ENCODE measurements at regions not wholly inside any gene's neighbourhood (a gene's known extent, or its start where the extent isn't known, plus 50 kb on each side); places are given as distances from the start of the nearest gene placed in this dataset.

DNA sequence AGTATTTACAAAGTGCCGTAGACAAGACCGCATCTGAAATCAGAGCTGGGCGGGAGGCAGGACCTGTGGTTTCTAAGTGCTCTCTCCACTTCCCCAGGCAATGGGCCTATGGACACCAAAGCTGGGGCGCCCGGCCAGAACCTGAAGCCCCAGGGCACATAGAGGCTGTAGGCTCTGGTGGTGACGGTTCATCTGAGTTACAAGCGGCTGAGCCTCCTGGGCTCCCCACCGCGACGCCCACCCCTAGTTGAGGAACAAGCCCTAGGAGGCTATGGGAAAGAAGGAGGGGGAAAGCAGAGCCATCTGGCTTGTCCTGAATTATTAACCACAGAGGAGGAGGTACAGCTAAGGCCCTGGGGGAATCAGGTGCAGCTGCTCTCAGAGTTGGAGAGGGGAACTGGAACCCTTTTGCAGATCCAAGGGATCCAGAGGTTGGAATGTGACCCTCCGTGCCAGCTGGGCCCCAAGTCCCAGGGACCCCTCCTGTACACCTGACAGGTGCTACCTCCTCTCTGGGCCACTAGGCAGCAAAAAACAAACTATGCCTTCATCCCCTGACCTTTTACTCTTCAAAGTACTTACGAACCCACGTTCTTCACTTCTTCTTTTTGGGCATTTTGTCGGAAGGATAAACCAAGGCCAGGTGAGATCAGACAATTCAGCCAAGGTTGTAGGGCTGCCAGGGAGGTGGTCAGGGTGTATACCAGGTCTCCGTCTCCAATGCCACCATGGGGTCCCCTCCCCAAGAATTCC, 77.2 kb downstream of the ARL6IP4 start:
- DNase-seq (ENCODE audit: low read depth): no peak
- TF ChIP-seq, protein P1, sequence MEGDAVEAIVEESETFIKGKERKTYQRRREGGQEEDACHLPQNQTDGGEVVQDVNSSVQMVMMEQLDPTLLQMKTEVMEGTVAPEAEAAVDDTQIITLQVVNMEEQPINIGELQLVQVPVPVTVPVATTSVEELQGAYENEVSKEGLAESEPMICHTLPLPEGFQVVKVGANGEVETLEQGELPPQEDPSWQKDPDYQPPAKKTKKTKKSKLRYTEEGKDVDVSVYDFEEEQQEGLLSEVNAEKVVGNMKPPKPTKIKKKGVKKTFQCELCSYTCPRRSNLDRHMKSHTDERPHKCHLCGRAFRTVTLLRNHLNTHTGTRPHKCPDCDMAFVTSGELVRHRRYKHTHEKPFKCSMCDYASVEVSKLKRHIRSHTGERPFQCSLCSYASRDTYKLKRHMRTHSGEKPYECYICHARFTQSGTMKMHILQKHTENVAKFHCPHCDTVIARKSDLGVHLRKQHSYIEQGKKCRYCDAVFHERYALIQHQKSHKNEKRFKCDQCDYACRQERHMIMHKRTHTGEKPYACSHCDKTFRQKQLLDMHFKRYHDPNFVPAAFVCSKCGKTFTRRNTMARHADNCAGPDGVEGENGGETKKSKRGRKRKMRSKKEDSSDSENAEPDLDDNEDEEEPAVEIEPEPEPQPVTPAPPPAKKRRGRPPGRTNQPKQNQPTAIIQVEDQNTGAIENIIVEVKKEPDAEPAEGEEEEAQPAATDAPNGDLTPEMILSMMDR (IDR thresholded peaks at IDR 0.05; ENCODE audit: control insufficient read depth, insufficient read depth, low read depth, low read length, missing control alignments): no peak
- no peak overlapping the region for H3K4me3 ChIP-seq (ENCODE audit: control insufficient read depth, low read depth, low read length)

DNA sequence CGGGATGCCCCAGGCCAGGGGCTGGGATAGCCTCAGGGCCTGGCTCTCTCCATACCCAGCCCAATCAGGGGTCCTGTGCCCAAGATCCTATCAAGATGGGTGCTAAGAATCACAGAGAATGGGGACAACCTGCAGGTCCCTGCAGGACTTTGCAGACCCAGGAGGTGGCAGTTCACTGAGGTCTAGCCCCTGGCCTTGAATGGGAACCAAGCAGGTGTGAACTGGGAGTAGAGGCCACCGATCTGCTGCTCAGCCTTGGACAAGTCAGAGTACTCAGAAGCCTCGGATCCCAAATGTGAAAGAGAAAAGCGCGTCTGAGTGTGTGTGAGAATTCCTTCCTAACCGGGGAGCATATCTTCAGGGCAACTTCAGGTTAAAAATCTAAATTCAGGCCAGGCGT, 76.2 kb downstream of the ARL6IP4 start:
- TF ChIP-seq, protein P1 (IDR thresholded peaks at IDR 0.05; ENCODE audit: control insufficient read depth, insufficient read depth, low read depth, low read length, missing control alignments): no peak
- H3K4me3 ChIP-seq (ENCODE audit: control insufficient read depth, low read depth, low read length): no peak overlapping the region
- no peak for DNase-seq (ENCODE audit: low read depth)

GRCh38 chr12:123056053-123056452, 75.6 kb downstream of the ARL6IP4 start:
- no peak overlapping the region for H3K4me3 ChIP-seq (ENCODE audit: control insufficient read depth, low read depth, low read length)
- no peak for DNase-seq (ENCODE audit: low read depth)
- TF ChIP-seq, protein P1 (IDR thresholded peaks at IDR 0.05; ENCODE audit: control insufficient read depth, insufficient read depth, low read depth, low read length, missing control alignments): no peak

DNA sequence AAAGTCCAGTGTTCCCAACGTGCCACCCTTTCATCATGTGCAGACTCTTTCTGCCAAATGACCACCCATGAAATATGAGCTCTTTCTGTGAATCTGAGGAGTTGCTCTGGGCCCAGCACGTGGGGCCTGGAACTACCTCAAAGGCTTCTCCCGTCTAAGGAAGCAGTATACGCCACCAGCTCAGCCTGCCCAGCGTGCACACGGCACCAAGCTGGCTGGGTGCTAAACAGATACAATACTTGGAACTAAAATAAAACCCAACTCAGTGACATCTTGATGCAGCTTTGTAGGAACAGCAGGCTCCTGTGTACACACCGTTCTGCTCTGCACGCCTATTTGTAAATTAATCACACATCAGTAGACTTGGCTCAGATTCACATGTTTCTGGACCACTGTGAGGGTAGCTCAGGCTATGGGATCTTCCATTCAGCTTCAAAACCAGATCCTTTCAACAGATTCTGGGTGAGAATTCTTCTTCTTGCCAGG, 74.8 kb downstream of the ARL6IP4 start:
- TF ChIP-seq, protein P1 (IDR thresholded peaks at IDR 0.05; ENCODE audit: control insufficient read depth, insufficient read depth, low read depth, low read length, missing control alignments): no peak
- no peak for DNase-seq (ENCODE audit: low read depth)
- H3K4me3 ChIP-seq (ENCODE audit: control insufficient read depth, low read depth, low read length): no peak overlapping the region

GRCh38 chr12:123054371-123054770, 73.9 kb downstream of the ARL6IP4 start:
- TF ChIP-seq, protein P1 (IDR thresholded peaks at IDR 0.05; ENCODE audit: control insufficient read depth, insufficient read depth, low read depth, low read length, missing control alignments): no peak
- DNase-seq (ENCODE audit: low read depth): no peak

GRCh38 chr12:123051556-123051955, 71.1 kb downstream of the ARL6IP4 start:
- no peak overlapping the region for H3K4me3 ChIP-seq (ENCODE audit: control insufficient read depth, low read depth, low read length)
- DNase-seq (ENCODE audit: low read depth): no peak
- TF ChIP-seq, protein P1 (IDR thresholded peaks at IDR 0.05; ENCODE audit: control insufficient read depth, insufficient read depth, low read depth, low read length, missing control alignments): no peak

More at GRCh38 chr12:123054371-123054770, 73.9 kb downstream of the ARL6IP4 start:
- no peak overlapping the region for H3K4me3 ChIP-seq (ENCODE audit: control insufficient read depth, low read depth, low read length)
